ENCODE measurements at regions not wholly inside any gene's neighbourhood (a gene's known extent, or its start where the extent isn't known, plus 50 kb on each side); places are given as distances from the start of the nearest gene placed in this dataset.

DNA sequence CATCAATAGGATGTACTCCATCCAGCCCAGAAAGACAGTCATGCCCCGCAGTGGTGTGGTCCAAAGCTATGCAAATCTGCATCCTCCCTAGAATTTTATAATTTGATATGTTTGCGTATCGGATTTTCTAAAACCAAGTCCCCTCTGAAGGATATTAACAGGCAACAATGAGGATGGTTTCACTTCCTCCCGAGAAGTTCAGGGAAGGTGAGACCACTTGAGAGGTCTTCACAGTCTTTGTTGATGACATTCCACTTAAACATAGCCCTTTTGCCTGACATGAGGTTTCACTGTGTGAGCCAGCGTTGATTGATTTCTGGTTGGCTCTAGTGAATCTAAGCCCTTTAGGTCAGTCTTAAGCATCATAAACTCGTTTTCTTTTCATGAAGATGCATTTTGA, 276.1 kb downstream of the NR2F2 start:
- ChIA-PET CTCF (no interaction called here), POLR2A (no interaction called here)

DNA sequence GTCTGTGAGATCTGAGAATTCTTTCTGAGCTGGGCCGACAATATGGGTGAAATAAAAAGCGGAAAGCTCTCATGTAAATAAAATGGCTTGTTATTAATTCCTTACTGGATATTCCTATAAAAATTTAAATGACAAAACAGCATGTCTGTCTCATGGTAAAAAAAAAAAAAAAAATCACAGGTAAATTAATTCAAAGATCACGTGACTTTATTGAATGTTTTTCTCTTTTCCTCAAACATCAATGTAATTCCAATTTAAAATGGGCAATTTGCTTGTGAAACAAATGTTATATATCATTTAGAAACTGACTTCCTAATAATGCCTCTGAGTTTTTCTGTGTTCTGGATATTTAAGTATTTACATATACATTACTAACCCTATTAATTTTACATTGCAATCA, 280.3 kb downstream of the NR2F2 start:
- POLR2A ChIA-PET: no interaction called here
- CTCF ChIA-PET: no interaction called here
- TF ChIP-seq, protein P1, sequence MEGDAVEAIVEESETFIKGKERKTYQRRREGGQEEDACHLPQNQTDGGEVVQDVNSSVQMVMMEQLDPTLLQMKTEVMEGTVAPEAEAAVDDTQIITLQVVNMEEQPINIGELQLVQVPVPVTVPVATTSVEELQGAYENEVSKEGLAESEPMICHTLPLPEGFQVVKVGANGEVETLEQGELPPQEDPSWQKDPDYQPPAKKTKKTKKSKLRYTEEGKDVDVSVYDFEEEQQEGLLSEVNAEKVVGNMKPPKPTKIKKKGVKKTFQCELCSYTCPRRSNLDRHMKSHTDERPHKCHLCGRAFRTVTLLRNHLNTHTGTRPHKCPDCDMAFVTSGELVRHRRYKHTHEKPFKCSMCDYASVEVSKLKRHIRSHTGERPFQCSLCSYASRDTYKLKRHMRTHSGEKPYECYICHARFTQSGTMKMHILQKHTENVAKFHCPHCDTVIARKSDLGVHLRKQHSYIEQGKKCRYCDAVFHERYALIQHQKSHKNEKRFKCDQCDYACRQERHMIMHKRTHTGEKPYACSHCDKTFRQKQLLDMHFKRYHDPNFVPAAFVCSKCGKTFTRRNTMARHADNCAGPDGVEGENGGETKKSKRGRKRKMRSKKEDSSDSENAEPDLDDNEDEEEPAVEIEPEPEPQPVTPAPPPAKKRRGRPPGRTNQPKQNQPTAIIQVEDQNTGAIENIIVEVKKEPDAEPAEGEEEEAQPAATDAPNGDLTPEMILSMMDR (IDR thresholded peaks at IDR 0.05; ENCODE audit: control extremely low read depth, extremely low read depth, low read depth, missing control alignments): no peak

More for the DNA sequence above, 276.1 kb downstream of the NR2F2 start:
- TF ChIP-seq, protein P1 (IDR thresholded peaks at IDR 0.05; ENCODE audit: control extremely low read depth, extremely low read depth, low read depth, missing control alignments): no peak
- no peak for DNase-seq (ENCODE audit: extremely low spot score)

DNA sequence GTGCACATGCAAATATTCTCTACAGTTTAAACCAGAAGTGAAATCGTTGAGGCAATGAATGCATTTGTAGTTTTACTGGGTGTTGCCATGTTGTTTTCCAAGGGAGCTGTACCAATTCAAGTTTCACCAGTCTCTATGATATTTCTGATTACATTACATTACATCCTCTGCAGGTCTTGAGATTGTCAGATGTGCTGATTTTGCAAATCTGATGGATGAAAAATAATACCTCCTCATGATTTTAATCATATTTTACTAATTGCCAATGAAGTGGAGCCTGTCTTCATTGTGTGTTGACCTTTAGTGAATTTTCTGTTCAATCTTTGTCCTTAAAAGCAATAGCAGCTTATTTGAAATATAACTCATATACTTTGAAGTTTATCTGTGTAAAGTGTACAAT, 282.4 kb downstream of the NR2F2 start:
- TF ChIP-seq, protein P1 (IDR thresholded peaks at IDR 0.05; ENCODE audit: control extremely low read depth, extremely low read depth, low read depth, missing control alignments): no peak
- ChIA-PET POLR2A (no interaction called here), CTCF (no interaction called here)

More for the DNA sequence above, 280.3 kb downstream of the NR2F2 start:
- no peak for DNase-seq (ENCODE audit: extremely low spot score)

DNA sequence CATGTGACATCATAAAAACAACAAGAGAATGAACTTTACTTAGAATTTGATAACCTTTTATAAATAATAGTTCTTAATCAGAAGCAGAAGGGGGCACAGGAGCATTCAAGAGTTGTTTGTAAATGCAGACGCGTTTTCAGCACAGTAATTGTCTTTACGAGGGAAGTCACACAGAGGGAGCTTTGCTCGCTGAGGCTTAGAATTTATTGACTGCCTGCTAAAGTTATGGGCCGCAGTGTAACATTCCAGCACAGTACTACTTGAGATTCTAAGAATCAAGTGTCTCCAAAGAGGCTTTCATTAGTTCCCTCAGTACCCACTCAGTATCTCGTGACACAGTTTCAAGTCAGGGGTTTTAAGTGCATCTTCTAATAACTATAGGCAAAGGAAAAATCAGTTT, 288.7 kb downstream of the NR2F2 start:
- ChIA-PET POLR2A (no interaction called here), CTCF (no interaction called here)
- no peak for DNase-seq (ENCODE audit: extremely low spot score)
- TF ChIP-seq, protein P1 (IDR thresholded peaks at IDR 0.05; ENCODE audit: control extremely low read depth, extremely low read depth, low read depth, missing control alignments): no peak

More for the DNA sequence above, 282.4 kb downstream of the NR2F2 start:
- no peak for DNase-seq (ENCODE audit: extremely low spot score)

DNA sequence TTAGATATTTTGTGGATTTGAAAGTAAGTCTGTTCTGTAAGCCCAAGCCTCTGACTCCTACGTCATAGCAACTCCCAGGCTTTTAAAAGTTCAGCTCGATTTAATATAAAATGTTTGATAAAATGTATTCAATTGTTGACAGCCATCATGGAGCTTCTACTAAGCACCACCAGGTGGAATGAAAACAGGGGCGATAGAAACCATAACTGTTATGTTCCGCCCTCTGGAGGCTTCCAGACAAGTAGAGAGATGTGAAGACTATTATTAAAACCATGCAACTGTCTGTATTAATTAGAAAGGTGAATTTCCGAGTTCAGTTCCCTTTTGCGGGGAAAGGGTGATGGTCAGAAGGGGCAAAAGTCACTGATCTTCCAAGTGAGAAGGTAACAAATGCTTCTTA, 292.2 kb downstream of the NR2F2 start:
- ChIA-PET POLR2A (no interaction called here), CTCF (no interaction called here)
- TF ChIP-seq, protein P1 (IDR thresholded peaks at IDR 0.05; ENCODE audit: control extremely low read depth, extremely low read depth, low read depth, missing control alignments): no peak
- DNase-seq (ENCODE audit: extremely low spot score): no peak

DNA sequence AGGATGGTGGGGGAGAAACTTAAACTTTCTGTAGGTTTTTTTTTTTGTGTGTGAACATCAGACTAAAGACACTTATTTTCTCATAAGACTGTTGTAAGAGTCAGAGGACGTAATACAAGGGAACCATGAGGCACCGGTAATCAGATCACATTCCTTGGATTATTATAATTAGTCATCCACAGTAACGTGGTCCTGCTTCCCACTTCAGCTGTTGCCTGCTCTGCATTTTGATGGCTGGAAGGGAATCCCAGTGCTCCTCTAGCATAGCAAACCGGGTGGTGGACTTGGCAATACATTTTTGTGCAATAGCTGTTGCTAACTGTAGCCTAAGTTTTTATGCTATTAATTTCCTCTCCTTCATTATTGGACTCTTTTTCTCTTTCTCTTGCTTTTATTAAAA, 294.8 kb downstream of the NR2F2 start:
- POLR2A ChIA-PET: no interaction called here
- CTCF ChIA-PET: no interaction called here
- DNase-seq (ENCODE audit: extremely low spot score): no peak

More for the DNA sequence above, 294.8 kb downstream of the NR2F2 start:
- TF ChIP-seq, protein P1 (IDR thresholded peaks at IDR 0.05; ENCODE audit: control extremely low read depth, extremely low read depth, low read depth, missing control alignments): no peak

All from GM10248 (cell line).